SK-N-SH (cell line): ENCODE measurements at regions not wholly inside any gene's neighbourhood (a gene's known extent, or its start where the extent isn't known, plus 50 kb on each side); places are given as distances from the start of the nearest gene placed in this dataset.

ENCODE experiments used
- CTCF ChIA-PET: fragments of 300-600, 350-600 bp; formaldehyde crosslinking; extraction: SDS; loops from one replicate; lab custom pipeline; 2021; lab: Yijun Ruan, JAX
- POLR2A ChIA-PET: fragments of 350-600 bp; sonication (Branson Sonifier 250); formaldehyde crosslinking; extraction: SDS; loops from one replicate; lab custom pipeline; 2020; ENCODE audit warnings: antibody characterized with exemption, inconsistent platforms; lab: Yijun Ruan, JAX
- DNase-seq: peaks from one replicate; pipeline ENCODE4 v3.0.0; 2012
- H2AFZ ChIP-seq: fragments of 200-600 bp; sonication (generic); 2 replicates; pipeline ENCODE4 v1.8.1; 2016; ENCODE audit warnings: antibody characterized with exemption, mild to moderate bottlenecking, low read depth
- H3F3A ChIP-seq: fragments of 200-600 bp; sonication (generic); replicated peaks from 2 replicates; pipeline ENCODE3; 2016; ENCODE audit warnings: antibody characterized with exemption, mild to moderate bottlenecking; ENCODE audit not compliant: insufficient read depth
- H3K27ac ChIP-seq, 2 experiments: fragments of 200-500 bp in 1 of 2; fragments of 200-600 bp in 1 of 2; sonication (Bioruptor generic) in 1 of 2; sonication (generic), shearing (Covaris generic) in 1 of 2; 2 replicates each; pipeline versions ENCODE4 v1.5.1 to v1.6.1; 2014 to 2016; ENCODE audit warnings: low read depth in 2 of 2, inconsistent platforms in 1 of 2, low read length in 1 of 2, mild to moderate bottlenecking in 1 of 2, mixed read lengths in 1 of 2
- H3K27me3 ChIP-seq: fragments of 200-600 bp; sonication (generic), shearing (Covaris generic); 2 replicates; pipeline ENCODE4 v1.6.1; 2016; ENCODE audit warnings: mixed run types; ENCODE audit not compliant: insufficient read depth
- H3K36me3 ChIP-seq, 2 experiments: fragments of 200-500 bp in 1 of 2; fragments of 200-600 bp in 1 of 2; sonication (Bioruptor generic) in 1 of 2; sonication (generic) in 1 of 2; replicated peaks in 1 of 2; 2 replicates each; pipeline versions ENCODE3 to v1.5.1; 2014 to 2016; ENCODE audit warnings: low read length in 1 of 2, mild to moderate bottlenecking in 1 of 2; ENCODE audit not compliant: insufficient read depth in 2 of 2, control insufficient read depth in 1 of 2
- H3K4me1 ChIP-seq, 2 experiments: fragments of 200-500 bp in 1 of 2; fragments of 200-600 bp in 1 of 2; sonication (Bioruptor generic) in 1 of 2; sonication (generic), shearing (Covaris generic) in 1 of 2; 2 replicates each; pipeline versions ENCODE4 v1.5.1 to v1.6.1; 2014 to 2016; ENCODE audit warnings: low read depth in 1 of 2, low read length in 1 of 2, mixed run types in 1 of 2; ENCODE audit not compliant: insufficient read depth in 2 of 2, control insufficient read depth in 1 of 2
- H3K4me2 ChIP-seq: fragments of 200-600 bp; sonication (generic), shearing (Covaris generic); 2 replicates; pipeline ENCODE4 v1.6.1; 2017; ENCODE audit warnings: mixed run types
- H3K4me3 ChIP-seq, 2 experiments: fragments of 200-500 bp in 1 of 2; fragments of 200-600 bp in 1 of 2; sonication (Bioruptor generic) in 1 of 2; sonication (generic), shearing (Covaris generic) in 1 of 2; 2 replicates each; pipeline versions ENCODE4 v1.5.1 to v1.8.1; 2014 to 2016; ENCODE audit warnings: low read depth in 2 of 2, inconsistent platforms in 1 of 2, low read length in 1 of 2, mild to moderate bottlenecking in 1 of 2, mixed read lengths in 1 of 2, moderate library complexity in 1 of 2
- H3K79me2 ChIP-seq: fragments of 200-600 bp; sonication (generic); 2 replicates; pipeline ENCODE4 v1.8.1; 2017; ENCODE audit warnings: mild to moderate bottlenecking; ENCODE audit not compliant: insufficient read depth
- H3K9ac ChIP-seq: fragments of 200-600 bp; sonication (generic); 2 replicates; pipeline ENCODE4 v1.6.1; 2017; ENCODE audit warnings: mixed run types
- H3K9me2 ChIP-seq: fragments of 200-600 bp; sonication (generic); 2 replicates; pipeline ENCODE4 v1.6.1; 2017; ENCODE audit warnings: mixed run types
- H3K9me3 ChIP-seq: fragments of 200-600 bp; sonication (generic); 2 replicates; pipeline ENCODE4 v1.6.1; 2017; ENCODE audit warnings: mixed run types, mild to moderate bottlenecking, moderate library complexity
- H4K20me1 ChIP-seq: fragments of 200-600 bp; sonication (generic); 2 replicates; pipeline ENCODE4 v1.6.1; 2017; ENCODE audit warnings: mild to moderate bottlenecking, mixed run types; ENCODE audit not compliant: insufficient read depth
- ELF1 ChIP-seq: IDR thresholded peaks from 2 replicates; pipeline ENCODE4 v1.4.0; 2012
- JUND ChIP-seq: IDR thresholded peaks from 2 replicates; pipeline ENCODE4 v1.4.0; 2012
- NFIC ChIP-seq: IDR thresholded peaks from 2 replicates; pipeline ENCODE4 v1.4.0; 2012; ENCODE audit warnings: borderline replicate concordance
- POLR2AphosphoS5 ChIP-seq: IDR thresholded peaks from 2 replicates; pipeline ENCODE4 v1.6.1; 2012; ENCODE audit warnings: low read depth, low read length
- RAD21 ChIP-seq: IDR thresholded peaks from 2 replicates; pipeline ENCODE4 v1.6.1; 2012; ENCODE audit warnings: mild to moderate bottlenecking, low read length
- WGBS: methylation state at CpG from one replicate; pipeline ENCODE4 v1.1.6; 2017; ENCODE audit warnings: low lambda C conversion rate; 5-methylcytosine and 5-hydroxymethylcytosine counted together
- TF ChIP-seq, protein P1 (sequence below): IDR thresholded peaks from 2 replicates; pipeline ENCODE4 v1.4.0; 2012; ENCODE audit warnings: low read depth, borderline replicate concordance

- Histone ChIP-seq H3K27me3 (no peaks in the 10 kb centered on the region), H2AFZ (no peak overlapping the region), H3K9me3 (no peaks in the 10 kb centered on the region), H3K9ac (no peak overlapping the region), H3K4me1 (no peaks in the 10 kb centered on the region), H3K27ac (no peak overlapping the region), H3K36me3 (no peaks in the 10 kb centered on the region), H3F3A (no peaks in the 10 kb centered on the region), H4K20me1 (no peaks in the 10 kb centered on the region), H3K4me2 (no peak overlapping the region), H3K9me2 (no peaks in the 10 kb centered on the region), H3K4me3 (no peak overlapping the region), H3K79me2 (no peaks in the 10 kb centered on the region)
- CTCF ChIA-PET = no interaction called here
- POLR2A ChIA-PET = no interaction called here
- no peak for DNase-seq
- WGBS = 3% methylated on average over 1 of the region's 1 CpG
- no peak for TF ChIP-seq JUND
These were observed 61.8 kb upstream of the PRDM9 start for GRCh38 chr5:23445573-23445972.

- Histone ChIP-seq H3K4me2 (no peak overlapping the region), H3K36me3 (no peaks in the 10 kb centered on the region), H3K9me3 (no peaks in the 10 kb centered on the region), H3F3A (no peaks in the 10 kb centered on the region), H3K9me2 (no peaks in the 10 kb centered on the region), H3K27ac (no peak overlapping the region), H4K20me1 (no peaks in the 10 kb centered on the region), H3K4me1 (no peaks in the 10 kb centered on the region), H3K27me3 (no peaks in the 10 kb centered on the region), H3K79me2 (no peaks in the 10 kb centered on the region), H3K4me3 (no peak overlapping the region), H3K9ac (no peak overlapping the region), H2AFZ (no peak overlapping the region)
- no peak for DNase-seq
- CTCF ChIA-PET = no interaction called here
- TF ChIP-seq NFIC (no peak), ELF1 (no peak)
- WGBS = 12% methylated on average over 1 of the region's 1 CpG
- POLR2A ChIA-PET = no interaction called here
These were observed 66.7 kb upstream of the PRDM9 start for GRCh38 chr5:23440703-23441102.

- Histone ChIP-seq H3K27ac (no peak overlapping the region), H3K27me3 (no peaks in the 10 kb centered on the region), H3K9me2 (no peaks in the 10 kb centered on the region), H3K9me3 (no peaks in the 10 kb centered on the region), H3K9ac (no peak overlapping the region), H2AFZ (no peak overlapping the region), H4K20me1 (no peaks in the 10 kb centered on the region), H3K4me2 (no peak overlapping the region), H3K79me2 (no peaks in the 10 kb centered on the region), H3F3A (no peaks in the 10 kb centered on the region), H3K4me1 (no peaks in the 10 kb centered on the region), H3K4me3 (no peak overlapping the region), H3K36me3 (no peaks in the 10 kb centered on the region)
- CTCF ChIA-PET = no interaction called here
- DNase-seq = no peak
- POLR2A ChIA-PET = no interaction called here
- TF ChIP-seq POLR2AphosphoS5 (no peak), RAD21 (no peak)
- TF ChIP-seq, protein P1, sequence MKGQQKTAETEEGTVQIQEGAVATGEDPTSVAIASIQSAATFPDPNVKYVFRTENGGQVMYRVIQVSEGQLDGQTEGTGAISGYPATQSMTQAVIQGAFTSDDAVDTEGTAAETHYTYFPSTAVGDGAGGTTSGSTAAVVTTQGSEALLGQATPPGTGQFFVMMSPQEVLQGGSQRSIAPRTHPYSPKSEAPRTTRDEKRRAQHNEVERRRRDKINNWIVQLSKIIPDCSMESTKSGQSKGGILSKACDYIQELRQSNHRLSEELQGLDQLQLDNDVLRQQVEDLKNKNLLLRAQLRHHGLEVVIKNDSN = no peak
These were observed 70.4 kb upstream of the PRDM9 start for GRCh38 chr5:23437011-23437410.
